IPS-15b (cell line): ENCODE measurements at regions not wholly inside any gene's neighbourhood (a gene's known extent, or its start where the extent isn't known, plus 50 kb on each side); places are given as distances from the start of the nearest gene placed in this dataset.

Source experiments
- H3K27me3 ChIP-seq: one replicate; pipeline ENCODE4 v1.6.1; 2013; ENCODE audit warnings: low read length; ENCODE audit not compliant: control insufficient read depth, insufficient read depth
- H3K36me3 ChIP-seq: one replicate; pipeline ENCODE4 v1.6.1; 2013; ENCODE audit warnings: low read length; ENCODE audit not compliant: control insufficient read depth, insufficient read depth
- H3K4me1 ChIP-seq: one replicate; pipeline ENCODE4 v1.6.1; 2013; ENCODE audit warnings: mild to moderate bottlenecking, low read length; ENCODE audit not compliant: control insufficient read depth, insufficient read depth
- H3K4me3 ChIP-seq: one replicate; pipeline ENCODE4 v1.5.1; 2013; ENCODE audit warnings: low read depth, low read length
- H3K9ac ChIP-seq: one replicate; pipeline ENCODE4 v1.6.1; 2013; ENCODE audit warnings: low read depth, mild to moderate bottlenecking, low read length
- H3K9me3 ChIP-seq: one replicate; pipeline ENCODE4 v1.6.1; 2013; ENCODE audit warnings: mild to moderate bottlenecking, low read length; ENCODE audit not compliant: control insufficient read depth, insufficient read depth

DNA sequence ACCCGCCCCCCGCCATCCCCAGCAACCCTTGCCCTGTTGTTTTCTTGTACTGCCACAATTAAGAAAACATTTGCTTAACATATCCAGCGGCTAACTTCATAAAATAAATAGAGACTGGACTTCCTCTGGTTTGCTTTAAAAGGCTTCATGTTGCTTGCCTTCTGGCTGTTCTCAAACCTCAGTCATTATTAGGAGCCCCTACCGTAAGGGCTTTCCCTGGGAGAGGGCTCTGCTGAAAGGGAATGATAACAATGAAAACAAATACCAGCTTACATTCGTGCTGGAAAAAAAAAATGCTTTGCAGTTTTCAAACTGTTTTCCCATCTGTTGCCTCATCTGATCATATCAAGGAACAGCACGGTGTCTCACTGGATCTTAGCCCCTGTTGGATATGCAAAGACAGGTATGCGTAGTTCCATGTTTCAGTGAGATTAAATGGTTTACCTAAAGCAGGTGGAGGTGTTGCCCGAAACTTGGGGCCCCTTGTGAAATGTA, 77.2 kb upstream of the VGLL4 start:
- peaks cover 10% of the 10 kb centered on the region for H3K4me1 ChIP-seq
- H3K4me3 ChIP-seq: peak overlapping the region; percentile 76
- H3K27me3 ChIP-seq: peaks cover 14% of the 10 kb centered on the region
- H3K9me3 ChIP-seq: no peaks in the 10 kb centered on the region
- no peaks in the 10 kb centered on the region for H3K36me3 ChIP-seq
- no peak overlapping the region for H3K9ac ChIP-seq

- Histone ChIP-seq H3K4me1 (peaks cover 10% of the 10 kb centered on the region), H3K9ac (peak overlapping the region; percentile 65), H3K36me3 (no peaks in the 10 kb centered on the region), H3K27me3 (peaks cover 14% of the 10 kb centered on the region), H3K4me3 (peak overlapping the region; percentile 76), H3K9me3 (no peaks in the 10 kb centered on the region)
Observed at GRCh38 chr3:11720304-11720898, 76.7 kb upstream of the VGLL4 start.

DNA sequence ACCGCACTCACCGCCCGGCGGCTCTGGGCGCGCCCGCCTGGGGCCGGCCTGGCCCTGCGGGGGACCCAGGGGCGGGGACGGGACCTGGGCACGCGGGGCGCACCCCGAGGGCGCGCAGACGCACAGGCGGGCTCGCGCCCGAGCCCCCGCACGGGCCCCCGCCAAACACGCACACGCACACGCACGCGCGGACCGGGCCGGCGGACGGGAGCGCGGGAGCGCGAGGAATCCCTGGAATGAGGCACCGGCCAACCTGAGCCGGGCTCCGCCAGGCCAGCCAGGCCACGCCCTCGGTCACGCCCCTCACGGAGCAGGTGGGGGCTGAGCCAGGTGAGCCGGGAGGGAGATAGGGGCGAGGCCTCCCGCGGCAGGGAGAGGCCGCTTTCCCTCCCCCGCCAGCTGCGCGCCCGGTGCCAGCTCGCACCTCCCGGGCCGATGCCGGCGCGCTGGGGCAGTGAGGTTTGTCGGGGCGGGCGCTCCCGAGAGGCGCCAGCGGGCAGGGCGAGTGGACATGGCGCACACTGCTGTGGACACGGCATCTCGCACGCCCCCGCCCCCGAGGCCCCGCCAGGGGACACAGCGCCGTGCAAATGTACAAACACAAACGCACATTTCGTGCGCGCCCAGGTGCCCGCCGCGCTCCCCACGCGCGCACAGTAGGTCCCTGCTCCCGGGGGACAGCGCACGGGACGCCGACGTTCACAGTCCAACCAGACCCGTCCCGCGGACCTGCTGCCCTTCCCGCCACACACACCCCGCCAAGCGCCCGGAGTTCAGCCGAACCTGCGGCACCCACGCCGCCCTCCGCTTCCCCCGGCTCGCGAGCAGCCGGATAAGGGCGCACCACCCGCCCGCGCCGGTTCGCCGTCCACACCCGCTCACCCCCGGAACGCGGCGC, 75.9 kb upstream of the VGLL4 start:
- Histone ChIP-seq H3K36me3 (no peaks in the 10 kb centered on the region), H3K4me3 (peak overlapping the region; percentile 76), H3K9ac (peak overlapping the region; percentile 65), H3K4me1 (peaks cover 10% of the 10 kb centered on the region), H3K27me3 (peaks cover 14% of the 10 kb centered on the region), H3K9me3 (no peaks in the 10 kb centered on the region)

DNA sequence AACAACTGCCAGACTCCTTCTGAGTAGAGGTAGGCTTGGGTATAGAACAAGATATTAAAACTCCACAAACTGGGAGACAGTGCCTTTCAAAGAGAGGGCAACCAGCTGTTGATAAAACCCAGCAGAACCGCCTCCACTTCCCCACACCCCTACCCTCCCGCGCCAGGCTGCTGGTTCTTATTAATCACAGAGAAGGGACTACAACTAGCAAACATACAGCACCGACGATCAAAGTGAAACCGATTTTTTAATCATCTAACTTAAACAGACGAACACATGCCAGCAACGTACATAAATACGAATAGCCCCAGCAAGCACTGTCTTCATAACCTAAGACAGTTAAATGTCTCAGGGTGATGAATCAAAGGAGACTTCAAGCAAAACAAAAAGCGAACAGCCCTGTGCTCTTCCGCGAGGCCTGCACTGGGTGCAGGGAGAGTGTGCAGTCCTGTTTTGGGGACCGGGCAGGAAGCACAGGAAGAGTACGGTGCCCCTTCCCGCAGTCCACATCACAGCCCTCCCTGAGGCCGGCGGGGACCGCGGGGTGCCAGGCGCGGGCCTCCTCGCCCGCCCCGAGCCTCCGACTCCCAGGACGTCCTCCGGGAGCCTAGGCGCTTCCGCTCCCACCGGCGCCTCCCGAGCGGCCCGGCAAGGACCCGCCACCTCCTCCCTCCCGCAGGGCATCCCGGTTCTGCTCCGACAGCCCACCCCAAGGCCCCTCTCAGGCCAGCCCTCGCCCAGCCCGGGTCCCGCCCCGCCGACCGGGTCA, 75.1 kb upstream of the VGLL4 start:
- H3K27me3 ChIP-seq: peaks cover 14% of the 10 kb centered on the region
- no peaks in the 10 kb centered on the region for H3K9me3 ChIP-seq
- no peaks in the 10 kb centered on the region for H3K36me3 ChIP-seq
- peak overlapping the region; percentile 56 for H3K9ac ChIP-seq
- H3K4me1 ChIP-seq: peaks cover 11% of the 10 kb centered on the region
- H3K4me3 ChIP-seq: peak overlapping the region; percentile 76

DNA sequence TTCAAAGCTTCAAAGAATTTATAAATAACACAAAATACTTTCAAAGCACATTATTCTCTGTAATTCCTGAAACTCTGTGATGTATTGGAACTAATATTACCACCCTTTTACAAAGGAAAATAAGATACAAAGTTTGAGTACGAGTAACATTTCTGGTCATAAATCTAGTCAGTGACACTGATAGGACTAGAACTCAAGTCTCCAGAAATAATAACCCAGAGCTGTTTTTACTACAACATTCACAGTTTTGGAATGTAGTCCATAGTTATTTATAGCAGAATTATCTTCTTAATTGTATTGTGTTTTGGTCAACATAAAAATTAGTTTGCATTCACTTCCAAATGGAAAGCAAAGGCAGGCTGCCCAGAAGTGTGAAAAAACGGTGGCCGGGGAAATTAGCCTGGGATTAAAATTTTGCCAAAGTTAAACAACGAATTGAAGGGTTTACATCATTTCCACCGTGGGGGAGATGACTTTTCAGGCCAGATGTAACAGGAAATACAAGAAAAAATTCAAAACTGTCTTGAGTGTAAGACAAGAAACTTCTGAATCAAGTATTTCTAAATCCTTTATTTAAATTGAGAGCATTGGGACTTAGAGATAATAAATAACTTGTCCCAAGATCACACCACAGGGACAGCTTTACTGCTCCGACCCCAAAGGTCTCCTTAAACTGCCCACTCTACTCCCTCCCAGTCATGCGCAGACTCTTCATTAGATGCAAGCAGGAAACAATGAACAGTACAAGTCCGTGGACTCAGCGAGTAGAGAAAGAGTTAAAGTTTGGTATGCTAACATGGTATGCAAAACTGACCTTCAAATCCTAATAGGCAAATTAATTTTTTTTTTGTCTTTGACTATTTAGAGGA, 74.3 kb upstream of the VGLL4 start:
- peaks cover 12% of the 10 kb centered on the region for H3K4me1 ChIP-seq
- no peaks in the 10 kb centered on the region for H3K9me3 ChIP-seq
- peaks cover 14% of the 10 kb centered on the region for H3K27me3 ChIP-seq
- no peak overlapping the region for H3K9ac ChIP-seq
- peak overlapping the region; percentile 76 for H3K4me3 ChIP-seq
- H3K36me3 ChIP-seq: no peaks in the 10 kb centered on the region

GRCh38 chr3:11717301-11717700, 73.6 kb upstream of the VGLL4 start:
- H3K27me3 ChIP-seq: peaks cover 14% of the 10 kb centered on the region
- H3K4me3 ChIP-seq: no peak overlapping the region
- no peaks in the 10 kb centered on the region for H3K9me3 ChIP-seq
- no peak overlapping the region for H3K9ac ChIP-seq
- no peaks in the 10 kb centered on the region for H3K36me3 ChIP-seq
- peaks cover 12% of the 10 kb centered on the region for H3K4me1 ChIP-seq

- H3K27me3 ChIP-seq: peaks cover 10% of the 10 kb centered on the region
- H3K9ac ChIP-seq: no peak overlapping the region
- H3K9me3 ChIP-seq: no peaks in the 10 kb centered on the region
- peaks cover 12% of the 10 kb centered on the region for H3K4me1 ChIP-seq
- H3K36me3 ChIP-seq: no peaks in the 10 kb centered on the region
- H3K4me3 ChIP-seq: no peak overlapping the region
Observed at GRCh38 chr3:11716573-11717290, 73.0 kb upstream of the VGLL4 start.

- no peaks in the 10 kb centered on the region for H3K9me3 ChIP-seq
- H3K27me3 ChIP-seq: peaks cover 1% of the 10 kb centered on the region
- peaks cover 4% of the 10 kb centered on the region for H3K4me1 ChIP-seq
- H3K9ac ChIP-seq: no peak overlapping the region
- H3K36me3 ChIP-seq: no peaks in the 10 kb centered on the region
- no peak overlapping the region for H3K4me3 ChIP-seq
Observed at GRCh38 chr3:11713171-11713570, 69.5 kb upstream of the VGLL4 start.

DNA sequence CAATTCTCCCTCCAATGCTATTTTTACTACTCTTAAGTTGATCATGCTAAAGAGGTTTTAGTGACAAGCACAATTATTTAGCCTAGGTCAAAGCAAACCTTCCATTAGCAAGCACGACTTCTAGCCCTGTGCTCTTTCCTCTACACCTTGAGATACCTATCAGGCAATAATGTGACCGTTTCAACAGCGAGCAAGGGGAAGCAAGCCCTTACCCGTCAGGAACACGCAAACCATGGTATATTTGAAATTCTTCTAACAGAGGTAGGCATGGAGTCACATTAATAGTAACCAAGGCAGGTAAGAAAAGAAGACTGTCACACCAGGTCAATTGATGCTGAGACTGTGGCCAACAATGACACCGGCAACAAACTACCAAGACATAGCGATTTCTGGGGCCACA, 68.9 kb upstream of the VGLL4 start:
- H3K4me3 ChIP-seq: no peak overlapping the region
- H3K36me3 ChIP-seq: no peaks in the 10 kb centered on the region
- no peaks in the 10 kb centered on the region for H3K27me3 ChIP-seq
- no peaks in the 10 kb centered on the region for H3K9me3 ChIP-seq
- H3K4me1 ChIP-seq: peaks cover 2% of the 10 kb centered on the region
- H3K9ac ChIP-seq: no peak overlapping the region

DNA sequence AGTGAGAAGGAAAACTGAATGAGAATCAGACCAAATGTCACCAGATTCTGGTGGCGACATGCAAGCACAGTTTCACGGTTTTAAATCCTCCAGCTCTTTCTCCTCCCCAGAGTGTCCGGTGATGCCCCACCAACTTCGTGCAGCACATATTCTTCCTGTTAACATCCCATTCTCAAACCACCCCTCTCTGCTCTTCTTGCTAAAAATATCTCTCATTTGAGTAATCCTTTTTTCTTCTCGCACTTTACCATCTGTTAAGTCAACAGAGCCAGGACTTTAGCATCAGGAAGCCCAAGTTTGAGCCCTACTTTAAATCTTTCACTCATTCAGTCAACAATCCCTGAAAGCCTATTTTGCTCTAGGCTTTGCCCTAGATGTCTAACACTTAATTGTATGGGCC, 68.2 kb upstream of the VGLL4 start:
- no peaks in the 10 kb centered on the region for H3K36me3 ChIP-seq
- peaks cover 2% of the 10 kb centered on the region for H3K4me1 ChIP-seq
- no peak overlapping the region for H3K9ac ChIP-seq
- no peaks in the 10 kb centered on the region for H3K27me3 ChIP-seq
- H3K4me3 ChIP-seq: no peak overlapping the region
- no peaks in the 10 kb centered on the region for H3K9me3 ChIP-seq
